ENCODE measurements at regions not wholly inside any gene's neighbourhood (a gene's known extent, or its start where the extent isn't known, plus 50 kb on each side); places are given as distances from the start of the nearest gene placed in this dataset.
A peak's percentile ranks its signal among the peaks of the same experiment; 100 is the strongest.
"Not testable (repeated sequence)": the region's sequence is repeated elsewhere in the genome, so short reads cannot be mapped to it uniquely, and the experiment has no call there.

GRCh38 chr9:18269561-18269960, 204.4 kb upstream of the ADAMTSL1 start:
- DNase-seq (no peak), ATAC-seq (no peak)
- intact Hi-C loops (cut with DNase I, micrococcal nuclease) = no loop called here

- DNase-seq (no peak), ATAC-seq (no peak)
Observed at GRCh38 chr9:18274693-18275092, 199.3 kb upstream of the ADAMTSL1 start.

GRCh38 chr9:18275313-18275990, 198.5 kb upstream of the ADAMTSL1 start:
- intact Hi-C loops (cut with DNase I, micrococcal nuclease) = no loop called here
- no peak for ATAC-seq
- no peak for DNase-seq

More at GRCh38 chr9:18274693-18275092, 199.3 kb upstream of the ADAMTSL1 start:
- intact Hi-C loops (cut with DNase I, micrococcal nuclease) = no loop called here

GRCh38 chr9:18281291-18281690, 192.7 kb upstream of the ADAMTSL1 start:
- ATAC-seq = no peak
- no peak for DNase-seq
- intact Hi-C loops (cut with DNase I, micrococcal nuclease) = no loop called here

DNA sequence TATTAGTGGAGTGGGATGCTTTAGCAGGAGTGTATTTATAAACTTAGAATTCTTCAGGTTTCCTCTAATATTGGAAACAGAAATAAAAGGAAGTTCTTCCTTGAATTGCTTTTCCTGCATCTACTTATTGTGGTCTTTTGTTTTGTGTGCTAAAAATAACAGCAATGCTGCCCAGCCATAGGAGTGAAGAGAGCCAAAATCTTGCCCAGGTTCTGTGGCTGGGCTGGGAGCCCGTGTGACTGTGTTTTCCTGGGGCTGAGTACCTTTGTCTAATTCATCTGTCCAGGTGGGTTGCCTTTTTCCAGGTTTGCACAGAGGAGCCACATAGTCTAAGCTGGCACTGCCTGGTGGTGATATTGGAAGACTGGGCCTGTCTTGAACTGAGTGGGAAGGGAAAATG, 179.7 kb upstream of the ADAMTSL1 start:
- no peak for ATAC-seq
- DNase-seq = no peak
- intact Hi-C loops (cut with DNase I, micrococcal nuclease) = no loop called here

DNA sequence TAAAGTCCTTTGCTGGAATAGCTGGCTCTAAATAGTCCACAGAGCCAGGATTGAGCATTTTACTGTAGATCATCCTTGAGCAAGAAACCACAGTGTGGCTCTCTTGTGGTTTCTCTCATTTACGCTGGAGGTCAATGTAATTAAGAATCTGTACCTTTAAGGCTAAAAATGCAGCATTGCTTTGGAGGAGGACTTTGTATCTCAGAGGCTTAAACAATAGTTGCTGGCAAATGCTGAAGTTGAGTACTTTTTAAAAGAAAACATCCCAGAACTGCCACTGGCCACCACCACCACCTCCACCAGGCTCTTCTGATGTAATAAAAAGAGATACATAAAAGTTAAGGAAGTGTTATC, 177.3 kb upstream of the ADAMTSL1 start:
- ATAC-seq (no peak), DNase-seq (no peak)
- intact Hi-C loops (cut with DNase I, micrococcal nuclease) = no loop called here

- ATAC-seq (no peak), DNase-seq (no peak)
- intact Hi-C loops (cut with DNase I, micrococcal nuclease) = no loop called here
Observed at GRCh38 chr9:18297056-18297841, 176.7 kb upstream of the ADAMTSL1 start.

DNA sequence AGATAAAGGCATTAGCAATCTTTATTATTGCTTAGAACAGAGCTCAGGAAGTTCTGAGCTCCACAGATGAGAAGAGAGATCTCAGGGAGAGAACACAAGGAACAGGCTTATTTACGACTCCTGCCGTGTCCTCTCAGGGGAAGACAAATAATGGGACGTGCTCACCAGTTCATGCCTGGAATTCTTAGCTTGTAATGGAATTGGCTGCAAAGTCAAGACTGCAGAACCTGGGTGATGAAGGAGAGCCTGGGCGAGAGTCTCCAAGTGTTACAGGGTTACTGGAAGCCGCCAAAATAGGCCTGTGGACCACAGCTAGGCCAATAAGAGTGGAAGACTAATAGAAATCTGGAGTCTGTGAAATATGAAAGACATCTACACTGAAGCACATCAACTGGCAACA, 174.5 kb upstream of the ADAMTSL1 start:
- intact Hi-C loops (cut with DNase I, micrococcal nuclease) = no loop called here
- DNase-seq (no peak), ATAC-seq (no peak)

DNA sequence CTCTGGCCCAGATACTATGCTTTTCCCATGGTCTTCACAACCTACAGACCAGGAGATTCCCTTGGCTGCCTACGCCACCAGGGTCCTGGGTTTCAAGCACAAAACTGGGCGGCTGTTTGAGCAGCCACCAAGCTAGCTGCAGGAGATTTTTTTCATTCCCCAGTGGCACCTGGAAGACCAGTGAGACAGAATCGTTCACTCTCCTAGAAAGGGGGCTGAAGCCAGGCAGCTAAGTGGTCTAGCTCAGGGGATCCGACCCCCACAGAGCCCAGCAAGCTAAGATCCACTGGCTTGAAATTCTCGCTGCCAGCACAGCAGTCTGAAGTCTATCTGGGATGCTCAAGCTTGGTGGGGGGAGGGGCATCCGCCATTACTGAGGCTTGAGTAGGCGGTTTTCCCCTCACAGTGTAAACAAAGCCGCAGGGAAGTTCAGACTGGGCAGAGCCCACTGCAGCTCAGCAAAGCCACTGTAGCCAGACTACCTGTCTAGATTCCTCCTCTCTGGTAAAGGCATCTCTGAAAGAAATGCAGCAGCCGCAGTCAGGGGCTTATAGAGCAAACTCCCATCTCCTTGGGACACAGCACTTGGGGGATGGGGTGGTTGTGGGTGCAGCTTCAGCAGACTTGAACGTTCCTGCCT, 168.7 kb upstream of the ADAMTSL1 start:
- intact Hi-C loops (cut with DNase I, micrococcal nuclease); ATAC-seq; DNase-seq: not testable (repeated sequence)

- no peak for DNase-seq
- intact Hi-C loops (cut with DNase I, micrococcal nuclease) = no loop called here
- ATAC-seq = no peak
Observed at GRCh38 chr9:18314316-18314715, 159.6 kb upstream of the ADAMTSL1 start.

DNA sequence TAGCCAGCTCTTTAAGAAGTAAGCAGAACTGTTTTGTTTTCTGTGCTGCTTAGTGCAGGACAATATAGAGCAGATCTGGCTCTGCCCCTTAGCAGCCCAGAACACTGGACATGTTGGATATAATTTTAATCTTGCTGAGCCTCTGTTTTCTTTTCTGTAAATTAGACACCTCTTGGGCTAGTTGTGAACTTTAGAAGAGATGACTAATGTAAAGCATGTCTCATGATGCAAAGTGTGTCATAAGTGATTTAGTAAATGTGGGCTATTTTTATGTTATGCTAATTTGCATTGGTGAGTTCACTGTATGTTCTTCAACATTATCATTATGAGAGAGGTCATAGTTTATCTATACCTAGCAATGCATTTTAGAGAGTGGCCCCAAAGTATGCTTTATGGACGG, 156.1 kb upstream of the ADAMTSL1 start:
- intact Hi-C loops (cut with DNase I, micrococcal nuclease) = no loop called here
- ATAC-seq = no peak
- DNase-seq = no peak

DNA sequence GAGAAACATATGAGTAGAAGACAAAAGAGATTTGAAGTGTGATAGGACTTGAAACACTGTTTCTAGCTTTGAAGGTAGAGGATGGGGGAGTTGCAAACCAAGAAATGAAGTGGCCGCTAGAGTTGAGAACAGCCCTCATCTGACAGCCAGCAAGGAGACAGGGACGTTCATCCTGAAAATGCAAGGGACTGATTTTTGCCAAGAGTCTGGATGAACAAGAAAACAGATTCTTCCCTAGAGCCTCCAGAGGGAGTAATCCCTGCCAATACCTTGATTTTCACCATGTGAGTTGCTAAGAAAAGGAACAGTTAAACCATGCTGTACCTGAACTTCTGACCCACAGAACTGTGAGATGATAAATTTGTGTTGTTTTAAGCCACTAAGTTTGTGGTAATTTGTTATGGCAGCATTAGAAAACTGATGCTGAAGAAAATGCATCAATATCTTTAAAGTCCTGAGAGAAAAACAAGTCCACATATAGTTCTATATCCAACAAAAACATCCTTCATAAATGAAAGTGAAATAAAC, 154.0 kb upstream of the ADAMTSL1 start:
- intact Hi-C loops (cut with DNase I, micrococcal nuclease) = no loop called here

GRCh38 chr9:18324928-18325745, 148.8 kb upstream of the ADAMTSL1 start:
- DNase-seq (no peak), ATAC-seq (no peak)
- intact Hi-C loops (cut with DNase I, micrococcal nuclease) = no loop called here

More for the DNA sequence above, 154.0 kb upstream of the ADAMTSL1 start:
- no peak for ATAC-seq
- no peak for DNase-seq

GRCh38 chr9:18325746-18326011, 148.3 kb upstream of the ADAMTSL1 start:
- DNase-seq; intact Hi-C loops (cut with DNase I, micrococcal nuclease); ATAC-seq: not testable (repeated sequence)

DNA sequence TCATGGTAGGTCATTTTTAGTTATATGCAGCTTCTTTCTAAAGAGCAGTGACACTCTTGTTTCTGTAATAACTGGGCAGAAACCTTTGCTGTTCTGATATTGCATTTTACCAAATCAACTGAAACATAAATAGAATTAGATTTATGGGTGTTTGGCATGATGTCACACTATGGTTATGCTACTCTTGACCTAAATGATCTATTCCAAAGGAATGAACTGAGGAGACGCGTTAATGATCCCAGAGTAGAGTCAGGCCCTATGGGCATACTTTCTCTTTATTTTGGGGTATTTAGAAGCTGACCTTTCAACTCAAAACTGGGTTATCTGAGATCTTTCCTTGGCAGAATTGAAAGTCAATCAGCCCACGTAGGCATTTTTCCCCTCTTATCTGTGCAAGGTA, 146.8 kb upstream of the ADAMTSL1 start:
- intact Hi-C loops (cut with DNase I, micrococcal nuclease) = no loop called here
- DNase-seq (no peak), ATAC-seq (no peak)

DNA sequence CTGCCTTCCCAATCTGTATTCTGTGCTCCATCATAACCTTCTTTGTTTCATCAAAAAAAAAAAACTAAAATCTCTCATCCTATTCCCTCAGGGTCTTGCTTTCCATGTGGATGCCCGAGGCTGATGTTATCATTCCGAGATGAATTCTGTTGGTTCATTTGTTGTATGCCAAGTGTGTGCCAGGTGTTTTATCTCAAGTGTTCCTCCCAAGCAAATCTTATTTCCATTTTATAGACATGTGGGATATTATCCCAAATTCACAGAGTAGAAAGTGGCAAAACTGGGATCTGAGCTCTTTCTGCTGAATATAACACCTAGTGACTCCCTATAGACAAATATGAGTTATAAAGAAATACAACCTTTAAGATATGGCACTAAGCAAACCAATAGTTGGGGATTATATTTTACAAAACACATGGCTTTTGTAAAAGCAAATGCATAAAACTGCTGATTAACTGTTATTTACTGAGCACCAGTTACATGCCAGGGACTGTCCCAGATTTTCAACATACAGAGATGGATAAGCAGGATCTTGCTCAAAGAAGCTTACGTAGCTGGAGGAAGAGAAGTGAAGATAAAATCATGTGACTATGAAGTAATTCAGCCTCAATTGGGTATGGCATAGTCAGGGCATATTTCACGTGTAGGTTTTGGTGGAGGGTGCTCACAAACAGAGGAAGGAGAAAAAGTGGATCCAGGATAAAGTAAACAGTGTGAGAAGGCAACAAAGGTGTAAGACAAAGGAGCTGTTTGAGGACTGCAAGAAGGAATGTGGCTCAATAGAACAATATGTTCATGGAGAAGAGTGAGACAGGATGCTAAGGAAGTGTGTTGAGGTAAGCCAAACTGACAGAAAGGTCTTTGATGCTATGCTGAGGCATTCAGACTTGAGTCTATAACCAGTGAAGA, 143.3 kb upstream of the ADAMTSL1 start:
- intact Hi-C loops (cut with DNase I, micrococcal nuclease) = no loop called here
- no peak for DNase-seq

GRCh38 chr9:18331310-18331684, 142.7 kb upstream of the ADAMTSL1 start:
- intact Hi-C loops (cut with DNase I, micrococcal nuclease) = no loop called here
- no peak for ATAC-seq
- no peak for DNase-seq

More for the DNA sequence above, 143.3 kb upstream of the ADAMTSL1 start:
- ATAC-seq = peak; percentile 21

- intact Hi-C loops (cut with DNase I, micrococcal nuclease) = no loop called here
- peak; percentile 66 for ATAC-seq
- no peak for DNase-seq
Observed at GRCh38 chr9:18331808-18332209, 142.1 kb upstream of the ADAMTSL1 start.

All from left colon (tissue), 2 donors.